ENCODE measurements at regions not wholly inside any gene's neighbourhood (a gene's known extent, or its start where the extent isn't known, plus 50 kb on each side); places are given as distances from the start of the nearest gene placed in this dataset.

- BruUV-seq (replicated peaks): no TSS peak
- Histone ChIP-seq H2AFZ (ENCODE audit: low read depth, low read length, poor library complexity, severe bottlenecking) (no peak overlapping the region), H3K9ac (ENCODE audit: low read length) (no peak overlapping the region), H3K27ac (ENCODE audit: low read depth, low read length) (no peak overlapping the region), H3K9me2 (ENCODE audit: insufficient read depth) (no peaks in the 10 kb centered on the region), H3K27me3 (ENCODE audit: insufficient read depth, low read length) (peaks cover 49% of the 10 kb centered on the region; the same call in 1 of the 2 replicates), H3K4me2 (ENCODE audit: low read length) (no peak overlapping the region), H3K4me3 (replicated peaks in 1 of 2; ENCODE audit: low read depth in 1 of 2, low read length in 2 of 2) (no peak overlapping the region), H3K4me1 (ENCODE audit: control insufficient read depth in 1 of 2, insufficient read depth in 2 of 2, low read length in 2 of 2) (no peaks in the 10 kb centered on the region), H4K20me1 (ENCODE audit: insufficient read depth) (no peaks in the 10 kb centered on the region), H3K9me3 (ENCODE audit: control insufficient read depth in 1 of 2, insufficient read depth in 1 of 2, low read depth in 1 of 2, low read length in 2 of 2) (no peaks in the 10 kb centered on the region), H3K36me3 (ENCODE audit: control insufficient read depth in 1 of 2, insufficient read depth in 2 of 2, low read length in 2 of 2) (no peaks in the 10 kb centered on the region), H3K79me2 (ENCODE audit: insufficient read depth, low read length) (no peaks in the 10 kb centered on the region)
- RAD21 ChIA-PET (ENCODE audit: low non-redundant PET in 1 of 2, low total read pairs in 2 of 2, uncharacterized antibody in 2 of 2, unreplicated experiment in 2 of 2): no interaction called here
- POLR2A ChIA-PET: interaction anchor here (0.7 kb wide), 1 partner anchor 203 kb away, joined by 3 read pairs; no protein-coding TSS in a partner anchor
- DNase-seq (ENCODE audit: low read depth, low spot score) (no peak), ATAC-seq (no peak)
- CTCF ChIA-PET: no interaction called here
- no peak for TF ChIP-seq ZNF274 (IDR thresholded peaks at IDR 0.05; ENCODE audit: low read depth, low read length)
- no peak for TF ChIP-seq EZH2 (IDR thresholded peaks at IDR 0.05)
- TF ChIP-seq YY1 (IDR thresholded peaks at IDR 0.05; ENCODE audit: extremely low read depth, insufficient replicate concordance, low read depth, low read length): no peak
- no peak for TF ChIP-seq POLR2AphosphoS5 (IDR thresholded peaks at IDR 0.05; ENCODE audit: low read depth, low read length)
- no peak for TF ChIP-seq TCF7L2 (IDR thresholded peaks at IDR 0.05; ENCODE audit: borderline replicate concordance, extremely low read depth, insufficient read depth, insufficient read length)
- TF ChIP-seq SIN3A (IDR thresholded peaks at IDR 0.05; ENCODE audit: low read depth): no peak
- TF ChIP-seq, protein P1, sequence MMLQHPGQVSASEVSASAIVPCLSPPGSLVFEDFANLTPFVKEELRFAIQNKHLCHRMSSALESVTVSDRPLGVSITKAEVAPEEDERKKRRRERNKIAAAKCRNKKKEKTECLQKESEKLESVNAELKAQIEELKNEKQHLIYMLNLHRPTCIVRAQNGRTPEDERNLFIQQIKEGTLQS (IDR thresholded peaks at IDR 0.05): no peak
- TF ChIP-seq ELF1 (IDR thresholded peaks at IDR 0.05; ENCODE audit: borderline replicate concordance, low read depth): no peak
- TF ChIP-seq EZH2phosphoT487 (IDR thresholded peaks at IDR 0.05; ENCODE audit: borderline replicate concordance): no peak
- TF ChIP-seq RAD21 (IDR thresholded peaks at IDR 0.05; ENCODE audit: low read depth): no peak
- TF ChIP-seq SP1 (IDR thresholded peaks at IDR 0.05; ENCODE audit: low read depth): no peak
- TF ChIP-seq SRF (IDR thresholded peaks at IDR 0.05; ENCODE audit: low read depth): no peak
- TF ChIP-seq CEBPB (IDR thresholded peaks at IDR 0.05; ENCODE audit: low read depth): no peak
- TF ChIP-seq, protein P2, sequence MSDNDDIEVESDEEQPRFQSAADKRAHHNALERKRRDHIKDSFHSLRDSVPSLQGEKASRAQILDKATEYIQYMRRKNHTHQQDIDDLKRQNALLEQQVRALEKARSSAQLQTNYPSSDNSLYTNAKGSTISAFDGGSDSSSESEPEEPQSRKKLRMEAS (IDR thresholded peaks at IDR 0.05): no peak
- TF ChIP-seq EGR1 (IDR thresholded peaks at IDR 0.05; ENCODE audit: low read depth): no peak
- intact Hi-C loops (cut with micrococcal nuclease): no loop called here
Measured at GRCh38 chr2:7950035-7950612, 731.7 kb upstream of the ID2 start.
